GM12873 (cell line): ENCODE measurements at regions not wholly inside any gene's neighbourhood (a gene's known extent, or its start where the extent isn't known, plus 50 kb on each side); places are given as distances from the start of the nearest gene placed in this dataset.

Experiments used
- TF ChIP-seq, protein P1 (sequence below): IDR thresholded peaks from 2 replicates; pipeline ENCODE4 v1.5.1; 2012; ENCODE audit warnings: low read depth, mild to moderate bottlenecking, moderate library complexity, low read length, control low read depth; ENCODE audit not compliant: insufficient read depth; ENCODE audit errors: missing control alignments

GRCh38 chr2:182606728-182607681 is 109.1 kb upstream of the DNAJC10 start:
- TF ChIP-seq, protein P1, sequence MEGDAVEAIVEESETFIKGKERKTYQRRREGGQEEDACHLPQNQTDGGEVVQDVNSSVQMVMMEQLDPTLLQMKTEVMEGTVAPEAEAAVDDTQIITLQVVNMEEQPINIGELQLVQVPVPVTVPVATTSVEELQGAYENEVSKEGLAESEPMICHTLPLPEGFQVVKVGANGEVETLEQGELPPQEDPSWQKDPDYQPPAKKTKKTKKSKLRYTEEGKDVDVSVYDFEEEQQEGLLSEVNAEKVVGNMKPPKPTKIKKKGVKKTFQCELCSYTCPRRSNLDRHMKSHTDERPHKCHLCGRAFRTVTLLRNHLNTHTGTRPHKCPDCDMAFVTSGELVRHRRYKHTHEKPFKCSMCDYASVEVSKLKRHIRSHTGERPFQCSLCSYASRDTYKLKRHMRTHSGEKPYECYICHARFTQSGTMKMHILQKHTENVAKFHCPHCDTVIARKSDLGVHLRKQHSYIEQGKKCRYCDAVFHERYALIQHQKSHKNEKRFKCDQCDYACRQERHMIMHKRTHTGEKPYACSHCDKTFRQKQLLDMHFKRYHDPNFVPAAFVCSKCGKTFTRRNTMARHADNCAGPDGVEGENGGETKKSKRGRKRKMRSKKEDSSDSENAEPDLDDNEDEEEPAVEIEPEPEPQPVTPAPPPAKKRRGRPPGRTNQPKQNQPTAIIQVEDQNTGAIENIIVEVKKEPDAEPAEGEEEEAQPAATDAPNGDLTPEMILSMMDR = no peak

- TF ChIP-seq, protein P1 = no peak
Observed at GRCh38 chr2:182608181-182608845, 107.7 kb upstream of the DNAJC10 start.

- TF ChIP-seq, protein P1 = no peak
Observed at GRCh38 chr2:182610231-182610630, 105.8 kb upstream of the DNAJC10 start.

DNA sequence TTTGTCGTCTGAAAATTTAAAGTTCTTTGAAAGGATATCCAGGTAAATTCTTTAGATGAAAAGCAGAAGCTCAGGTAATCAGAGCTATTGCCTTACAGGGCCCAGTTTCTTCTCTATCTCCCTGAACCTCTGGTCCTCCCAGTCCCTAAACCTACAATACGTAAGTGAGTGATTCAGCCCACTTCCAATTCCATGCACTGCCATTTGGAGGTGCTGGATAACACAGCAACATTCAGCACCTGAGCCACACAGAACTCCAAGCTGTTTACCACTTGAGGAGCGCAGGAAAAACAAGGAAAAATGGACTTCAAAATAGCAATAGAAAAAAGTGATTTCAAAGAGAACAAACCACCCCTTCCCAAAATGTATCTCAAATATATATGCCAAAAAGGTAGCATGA is 105.0 kb upstream of the DNAJC10 start:
- TF ChIP-seq, protein P1 = no peak

- TF ChIP-seq, protein P1 = no peak
Observed at GRCh38 chr2:182615036-182615435, 101.0 kb upstream of the DNAJC10 start.

- TF ChIP-seq, protein P1 = no peak
Observed at GRCh38 chr2:182616471-182617393, 99.3 kb upstream of the DNAJC10 start.
